Mucosa of descending colon (tissue), 3 donors: ENCODE measurements at regions not wholly inside any gene's neighbourhood (a gene's known extent, or its start where the extent isn't known, plus 50 kb on each side); places are given as distances from the start of the nearest gene placed in this dataset.

ENCODE experiments used
- ATAC-seq: fragments of 200-7000 bp; cut with Tn5 transposase; one replicate; pipeline ENCODE4 v1.9.1; 2020; ENCODE audit warnings: mild to moderate bottlenecking, moderate library complexity
- DNase-seq, 3 donors: peaks; one replicate each; pipeline ENCODE4 v3.0.0-alpha.2; 2020
- H3K36me3 ChIP-seq: fragments of 200-600 bp; one replicate; pipeline ENCODE4 v1.8.0; 2021; ENCODE audit warnings: low read depth, mild to moderate bottlenecking
- H3K4me1 ChIP-seq: fragments of 200-600 bp; one replicate; pipeline ENCODE4 v1.8.0; 2021; ENCODE audit warnings: low read depth, mild to moderate bottlenecking
- H3K4me3 ChIP-seq: fragments of 200-600 bp; one replicate; pipeline ENCODE4 v1.8.0; 2021; ENCODE audit warnings: mild to moderate bottlenecking
- H3K9me3 ChIP-seq: fragments of 200-600 bp; one replicate; pipeline ENCODE4 v1.8.0; 2021; ENCODE audit warnings: mild to moderate bottlenecking
- CTCF ChIP-seq: fragments of 200-600 bp; IDR thresholded peaks from one replicate; pipeline ENCODE4 v1.8.0; 2022; ENCODE audit warnings: antibody characterized with exemption, mild to moderate bottlenecking
- intact Hi-C, 2 donors: fragments of 100-400 bp; cut with DNase I in 1 of 2; cut with micrococcal nuclease in 1 of 2; formaldehyde crosslinking; loops; one replicate each; pipeline versions ENCODE4 v1.11.0 to v1.11.1; 2022; cut with DNase I, micrococcal nuclease
- donor health status: DM: no; HTN: no; CAD: no; lungs with moderate emphysema.
- donor health status: DM: no; HTN: no; CAD: no.
- donor health status: DM: no; HTN: yes; CAD: no.

GRCh38 chr12:86744547-86745212 is 488.5 kb upstream of the MGAT4C start:
- Histone ChIP-seq H3K4me1 (no peaks in the 10 kb centered on the region), H3K9me3 (no peaks in the 10 kb centered on the region), H3K36me3 (no peaks in the 10 kb centered on the region), H3K4me3 (no peak overlapping the region)
- no peak for DNase-seq
- no peak for TF ChIP-seq CTCF
- intact Hi-C loops: no loop called here
- ATAC-seq: no peak

- Histone ChIP-seq H3K36me3 (no peaks in the 10 kb centered on the region), H3K9me3 (no peaks in the 10 kb centered on the region), H3K4me1 (no peaks in the 10 kb centered on the region), H3K4me3 (no peak overlapping the region)
- no peak for TF ChIP-seq CTCF
- ATAC-seq (no peak), DNase-seq (no peak)
- intact Hi-C loops: no loop called here
These were observed 487.8 kb upstream of the MGAT4C start for GRCh38 chr12:86743875-86744536.

GRCh38 chr12:86741531-86741930 is 485.3 kb upstream of the MGAT4C start:
- TF ChIP-seq CTCF: no peak
- Histone ChIP-seq H3K36me3 (no peaks in the 10 kb centered on the region), H3K4me1 (no peaks in the 10 kb centered on the region), H3K9me3 (no peaks in the 10 kb centered on the region), H3K4me3 (no peak overlapping the region)
- intact Hi-C loops: no loop called here
- ATAC-seq (no peak), DNase-seq (no peak)

GRCh38 chr12:86735851-86736250 is 479.7 kb upstream of the MGAT4C start:
- TF ChIP-seq CTCF: no peak
- no peak overlapping the region for H3K4me3 ChIP-seq
- intact Hi-C loops: no loop called here
- no peaks in the 10 kb centered on the region for H3K36me3 ChIP-seq
- no peak for ATAC-seq
- H3K9me3 ChIP-seq: no peaks in the 10 kb centered on the region
- no peak for DNase-seq
- H3K4me1 ChIP-seq: no peaks in the 10 kb centered on the region

- H3K4me1 ChIP-seq: no peaks in the 10 kb centered on the region
- no peaks in the 10 kb centered on the region for H3K36me3 ChIP-seq
- no peak for ATAC-seq
- TF ChIP-seq CTCF: no peak
- DNase-seq: no peak
- intact Hi-C loops: no loop called here
- H3K9me3 ChIP-seq: no peaks in the 10 kb centered on the region
- no peak overlapping the region for H3K4me3 ChIP-seq
These were observed 478.9 kb upstream of the MGAT4C start for GRCh38 chr12:86735072-86735471.
